SK-N-SH treated with all-trans-retinoic acid at 6 μM for 48 hours (cell line): ENCODE measurements at regions not wholly inside any gene's neighbourhood (a gene's known extent, or its start where the extent isn't known, plus 50 kb on each side); places are given as distances from the start of the nearest gene placed in this dataset.

Source experiments
- ATAC-seq: fragments of 200-7000 bp; cut with Tn5 transposase; 3 replicates; pipeline ENCODE4 v1.9.1; 2020; ENCODE audit warnings: mild to moderate bottlenecking, moderate library complexity
- BACH2 ChIP-seq: fragments of 250-450 bp; sonication (Bioruptor Pico); IDR thresholded peaks from 2 replicates; pipeline ENCODE4 v1.9.0; 2021; ENCODE audit warnings: mild to moderate bottlenecking, borderline replicate concordance
- CSDC2 ChIP-seq: fragments of 250-450 bp; sonication (Bioruptor Pico); IDR thresholded peaks from 2 replicates; pipeline ENCODE4 v1.5.0; 2020; ENCODE audit warnings: mild to moderate bottlenecking, moderate library complexity
- ESRRG ChIP-seq: fragments of 250-450 bp; sonication (Bioruptor Pico); IDR thresholded peaks from 2 replicates; pipeline ENCODE4 v1.6.1; 2021; ENCODE audit warnings: mild to moderate bottlenecking
- ISL1 ChIP-seq: fragments of 250-450 bp; sonication (Bioruptor Pico); IDR thresholded peaks from 2 replicates; pipeline ENCODE4 v2.1.2; 2022; ENCODE audit warnings: mild to moderate bottlenecking, moderate library complexity
- OSR1 ChIP-seq: fragments of 250-450 bp; sonication (Bioruptor Pico); IDR thresholded peaks from 2 replicates; pipeline ENCODE4 v1.8.0; 2022; ENCODE audit warnings: moderate library complexity, mild to moderate bottlenecking, inconsistent platforms
- RARB ChIP-seq: fragments of 250-450 bp; sonication (Bioruptor Pico); IDR thresholded peaks from 2 replicates; pipeline ENCODE4 v1.8.0; 2021; ENCODE audit warnings: mild to moderate bottlenecking, moderate library complexity
- SNAI2 ChIP-seq: fragments of 250-450 bp; sonication (Bioruptor Pico); IDR thresholded peaks from 2 replicates; pipeline ENCODE4 v1.5.0; 2020; ENCODE audit warnings: mild to moderate bottlenecking, moderate library complexity
- TCF4 ChIP-seq: fragments of 250-450 bp; sonication (Bioruptor Pico); IDR thresholded peaks from 2 replicates; pipeline ENCODE4 v1.8.0; 2021; ENCODE audit warnings: mild to moderate bottlenecking, moderate library complexity, borderline replicate concordance
- TOX ChIP-seq: fragments of 250-450 bp; sonication (Bioruptor Pico); IDR thresholded peaks from 2 replicates; pipeline ENCODE4 v1.8.0; 2021; ENCODE audit warnings: mild to moderate bottlenecking, moderate library complexity, borderline replicate concordance
- ZC3H10 ChIP-seq: fragments of 250-450 bp; sonication (Bioruptor Pico); IDR thresholded peaks from 2 replicates; pipeline ENCODE4 v1.5.1; 2021; ENCODE audit warnings: mild to moderate bottlenecking, moderate library complexity
- ZFP30 ChIP-seq: fragments of 450-650 bp; formaldehyde crosslinking; IDR thresholded peaks from 2 replicates; pipeline ENCODE4 v1.5.0; 2022; ENCODE audit warnings: mild to moderate bottlenecking, moderate library complexity
- ZNF8 ChIP-seq: fragments of 450-650 bp; formaldehyde crosslinking; IDR thresholded peaks from 2 replicates; pipeline ENCODE4 v1.5.0; 2020; ENCODE audit warnings: mild to moderate bottlenecking, moderate library complexity
- TF ChIP-seq, protein P1 (sequence below): fragments of 250-450 bp; sonication (Bioruptor Pico); IDR thresholded peaks from 2 replicates; pipeline ENCODE4 v1.5.0; 2020; ENCODE audit warnings: mild to moderate bottlenecking, moderate library complexity
- TF ChIP-seq, protein P2 (sequence below): fragments of 250-450 bp; sonication (Bioruptor Pico); IDR thresholded peaks from 2 replicates; pipeline ENCODE4 v1.8.0; 2020; ENCODE audit warnings: mild to moderate bottlenecking, moderate library complexity, borderline replicate concordance
- TF ChIP-seq, protein P3 (sequence below): fragments of 250-450 bp; sonication (Bioruptor Pico); IDR thresholded peaks from 2 replicates; pipeline ENCODE4 v1.5.1; 2021; ENCODE audit warnings: mild to moderate bottlenecking, moderate library complexity
- TF ChIP-seq, protein P4 (sequence below): fragments of 250-450 bp; sonication (Bioruptor Pico); IDR thresholded peaks from 2 replicates; pipeline ENCODE4 v1.8.0; 2021; ENCODE audit warnings: low read depth, mild to moderate bottlenecking, moderate library complexity, borderline replicate concordance
- TF ChIP-seq, protein P5 (sequence below): fragments of 250-450 bp; sonication (Bioruptor Pico); IDR thresholded peaks from 2 replicates; pipeline ENCODE4 v1.5.1; 2020; ENCODE audit warnings: low read depth, mild to moderate bottlenecking, moderate library complexity

DNA sequence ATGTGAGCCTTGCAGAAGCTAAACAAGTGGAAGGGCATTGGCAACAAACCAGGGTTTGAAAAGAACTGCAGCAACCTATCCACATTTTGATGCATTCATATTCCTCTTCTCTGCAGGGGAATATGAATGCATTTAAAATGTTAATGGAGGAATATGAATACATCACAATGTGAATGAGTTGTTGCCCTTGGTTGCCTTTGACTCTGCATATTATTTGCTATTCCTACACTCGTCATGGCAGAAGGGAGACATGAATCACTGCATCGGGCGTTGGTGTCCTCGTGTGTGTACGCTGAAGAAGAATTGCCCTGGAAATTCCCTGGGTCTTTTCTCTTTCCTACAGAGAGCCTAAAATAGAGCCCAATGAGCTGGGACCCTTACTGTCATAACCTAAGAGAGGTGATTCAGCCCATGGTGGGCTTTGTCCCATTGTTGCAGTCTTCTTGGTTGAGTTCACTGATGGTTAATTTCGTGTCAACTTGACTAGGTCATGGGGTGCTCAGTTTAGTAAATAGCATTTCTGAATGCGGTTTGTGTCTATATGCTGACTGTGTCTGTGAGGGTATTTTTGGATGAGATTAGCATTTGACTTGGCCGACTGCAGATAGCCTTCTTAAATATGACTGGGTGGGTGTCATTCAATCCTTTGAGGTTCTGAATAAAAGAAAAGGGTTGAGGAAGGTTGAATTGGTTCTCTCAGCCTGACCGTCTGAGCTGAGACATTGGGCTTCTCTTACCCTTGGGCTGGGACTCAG lies 1422.9 kb upstream of the TMEM132C start:
- TF ChIP-seq, protein P1, sequence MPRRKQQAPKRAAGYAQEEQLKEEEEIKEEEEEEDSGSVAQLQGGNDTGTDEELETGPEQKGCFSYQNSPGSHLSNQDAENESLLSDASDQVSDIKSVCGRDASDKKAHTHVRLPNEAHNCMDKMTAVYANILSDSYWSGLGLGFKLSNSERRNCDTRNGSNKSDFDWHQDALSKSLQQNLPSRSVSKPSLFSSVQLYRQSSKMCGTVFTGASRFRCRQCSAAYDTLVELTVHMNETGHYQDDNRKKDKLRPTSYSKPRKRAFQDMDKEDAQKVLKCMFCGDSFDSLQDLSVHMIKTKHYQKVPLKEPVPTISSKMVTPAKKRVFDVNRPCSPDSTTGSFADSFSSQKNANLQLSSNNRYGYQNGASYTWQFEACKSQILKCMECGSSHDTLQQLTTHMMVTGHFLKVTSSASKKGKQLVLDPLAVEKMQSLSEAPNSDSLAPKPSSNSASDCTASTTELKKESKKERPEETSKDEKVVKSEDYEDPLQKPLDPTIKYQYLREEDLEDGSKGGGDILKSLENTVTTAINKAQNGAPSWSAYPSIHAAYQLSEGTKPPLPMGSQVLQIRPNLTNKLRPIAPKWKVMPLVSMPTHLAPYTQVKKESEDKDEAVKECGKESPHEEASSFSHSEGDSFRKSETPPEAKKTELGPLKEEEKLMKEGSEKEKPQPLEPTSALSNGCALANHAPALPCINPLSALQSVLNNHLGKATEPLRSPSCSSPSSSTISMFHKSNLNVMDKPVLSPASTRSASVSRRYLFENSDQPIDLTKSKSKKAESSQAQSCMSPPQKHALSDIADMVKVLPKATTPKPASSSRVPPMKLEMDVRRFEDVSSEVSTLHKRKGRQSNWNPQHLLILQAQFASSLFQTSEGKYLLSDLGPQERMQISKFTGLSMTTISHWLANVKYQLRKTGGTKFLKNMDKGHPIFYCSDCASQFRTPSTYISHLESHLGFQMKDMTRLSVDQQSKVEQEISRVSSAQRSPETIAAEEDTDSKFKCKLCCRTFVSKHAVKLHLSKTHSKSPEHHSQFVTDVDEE = no peak
- TF ChIP-seq ZNF8 (CRISPR knock-in tag) (no peak), ZFP30 (CRISPR knock-in tag) (no peak), TOX (no peak), BACH2 (CRISPR knock-in tag) (no peak), ESRRG (CRISPR knock-in tag) (no peak), RARB (CRISPR knock-in tag) (no peak), SNAI2 (no peak), ISL1 (no peak), ZC3H10 (no peak)
- TF ChIP-seq, protein P2, sequence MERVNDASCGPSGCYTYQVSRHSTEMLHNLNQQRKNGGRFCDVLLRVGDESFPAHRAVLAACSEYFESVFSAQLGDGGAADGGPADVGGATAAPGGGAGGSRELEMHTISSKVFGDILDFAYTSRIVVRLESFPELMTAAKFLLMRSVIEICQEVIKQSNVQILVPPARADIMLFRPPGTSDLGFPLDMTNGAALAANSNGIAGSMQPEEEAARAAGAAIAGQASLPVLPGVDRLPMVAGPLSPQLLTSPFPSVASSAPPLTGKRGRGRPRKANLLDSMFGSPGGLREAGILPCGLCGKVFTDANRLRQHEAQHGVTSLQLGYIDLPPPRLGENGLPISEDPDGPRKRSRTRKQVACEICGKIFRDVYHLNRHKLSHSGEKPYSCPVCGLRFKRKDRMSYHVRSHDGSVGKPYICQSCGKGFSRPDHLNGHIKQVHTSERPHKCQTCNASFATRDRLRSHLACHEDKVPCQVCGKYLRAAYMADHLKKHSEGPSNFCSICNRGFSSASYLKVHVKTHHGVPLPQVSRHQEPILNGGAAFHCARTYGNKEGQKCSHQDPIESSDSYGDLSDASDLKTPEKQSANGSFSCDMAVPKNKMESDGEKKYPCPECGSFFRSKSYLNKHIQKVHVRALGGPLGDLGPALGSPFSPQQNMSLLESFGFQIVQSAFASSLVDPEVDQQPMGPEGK (CRISPR knock-in tag) = no peak
- TF ChIP-seq, protein P3, sequence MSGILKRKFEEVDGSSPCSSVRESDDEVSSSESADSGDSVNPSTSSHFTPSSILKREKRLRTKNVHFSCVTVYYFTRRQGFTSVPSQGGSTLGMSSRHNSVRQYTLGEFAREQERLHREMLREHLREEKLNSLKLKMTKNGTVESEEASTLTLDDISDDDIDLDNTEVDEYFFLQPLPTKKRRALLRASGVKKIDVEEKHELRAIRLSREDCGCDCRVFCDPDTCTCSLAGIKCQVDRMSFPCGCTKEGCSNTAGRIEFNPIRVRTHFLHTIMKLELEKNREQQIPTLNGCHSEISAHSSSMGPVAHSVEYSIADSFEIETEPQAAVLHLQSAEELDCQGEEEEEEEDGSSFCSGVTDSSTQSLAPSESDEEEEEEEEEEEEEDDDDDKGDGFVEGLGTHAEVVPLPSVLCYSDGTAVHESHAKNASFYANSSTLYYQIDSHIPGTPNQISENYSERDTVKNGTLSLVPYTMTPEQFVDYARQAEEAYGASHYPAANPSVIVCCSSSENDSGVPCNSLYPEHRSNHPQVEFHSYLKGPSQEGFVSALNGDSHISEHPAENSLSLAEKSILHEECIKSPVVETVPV (CRISPR knock-in tag) = no peak
- TF ChIP-seq, protein P4, sequence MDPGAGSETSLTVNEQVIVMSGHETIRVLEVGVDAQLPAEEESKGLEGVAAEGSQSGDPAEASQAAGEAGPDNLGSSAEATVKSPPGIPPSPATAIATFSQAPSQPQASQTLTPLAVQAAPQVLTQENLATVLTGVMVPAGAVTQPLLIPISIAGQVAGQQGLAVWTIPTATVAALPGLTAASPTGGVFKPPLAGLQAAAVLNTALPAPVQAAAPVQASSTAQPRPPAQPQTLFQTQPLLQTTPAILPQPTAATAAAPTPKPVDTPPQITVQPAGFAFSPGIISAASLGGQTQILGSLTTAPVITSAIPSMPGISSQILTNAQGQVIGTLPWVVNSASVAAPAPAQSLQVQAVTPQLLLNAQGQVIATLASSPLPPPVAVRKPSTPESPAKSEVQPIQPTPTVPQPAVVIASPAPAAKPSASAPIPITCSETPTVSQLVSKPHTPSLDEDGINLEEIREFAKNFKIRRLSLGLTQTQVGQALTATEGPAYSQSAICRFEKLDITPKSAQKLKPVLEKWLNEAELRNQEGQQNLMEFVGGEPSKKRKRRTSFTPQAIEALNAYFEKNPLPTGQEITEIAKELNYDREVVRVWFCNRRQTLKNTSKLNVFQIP (CRISPR knock-in tag) = no peak
- no peak for ATAC-seq

DNA sequence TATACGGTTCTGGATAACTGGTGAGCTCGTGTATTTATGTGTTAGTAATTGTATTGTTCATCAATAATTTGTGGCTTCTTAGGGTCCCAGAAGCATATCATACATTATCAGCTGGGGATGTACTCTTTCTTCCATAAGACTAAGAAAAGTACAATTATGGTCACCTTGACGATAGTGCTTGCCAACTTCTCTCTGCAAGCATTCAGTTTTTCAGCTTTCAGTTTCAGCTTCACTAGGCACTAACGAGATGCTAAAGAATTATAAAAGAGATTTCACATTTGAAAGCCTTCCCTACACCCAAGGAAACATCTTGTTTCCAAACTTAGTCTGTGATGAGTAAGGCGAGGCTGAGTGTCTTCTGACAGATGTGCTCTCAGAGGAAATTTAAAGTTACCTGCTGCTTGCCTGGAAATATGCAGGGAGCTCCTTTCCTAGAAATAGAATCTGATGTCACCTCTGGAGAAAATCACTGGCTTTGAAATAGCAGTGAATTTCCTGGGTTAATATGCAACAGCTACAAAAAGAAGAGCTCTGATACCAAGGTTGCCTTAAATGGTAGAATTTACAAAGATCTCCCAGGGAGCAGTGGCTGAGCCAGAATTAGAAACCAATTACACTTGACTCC lies 1419.9 kb upstream of the TMEM132C start:
- ATAC-seq = no peak
- TF ChIP-seq, protein P2 (CRISPR knock-in tag) = no peak
- TF ChIP-seq TCF4 (CRISPR knock-in tag) (no peak), CSDC2 (CRISPR knock-in tag) (no peak), ISL1 (no peak), ZC3H10 (no peak), RARB (CRISPR knock-in tag) (no peak), OSR1 (no peak), ZFP30 (CRISPR knock-in tag) (no peak)
- TF ChIP-seq, protein P5, sequence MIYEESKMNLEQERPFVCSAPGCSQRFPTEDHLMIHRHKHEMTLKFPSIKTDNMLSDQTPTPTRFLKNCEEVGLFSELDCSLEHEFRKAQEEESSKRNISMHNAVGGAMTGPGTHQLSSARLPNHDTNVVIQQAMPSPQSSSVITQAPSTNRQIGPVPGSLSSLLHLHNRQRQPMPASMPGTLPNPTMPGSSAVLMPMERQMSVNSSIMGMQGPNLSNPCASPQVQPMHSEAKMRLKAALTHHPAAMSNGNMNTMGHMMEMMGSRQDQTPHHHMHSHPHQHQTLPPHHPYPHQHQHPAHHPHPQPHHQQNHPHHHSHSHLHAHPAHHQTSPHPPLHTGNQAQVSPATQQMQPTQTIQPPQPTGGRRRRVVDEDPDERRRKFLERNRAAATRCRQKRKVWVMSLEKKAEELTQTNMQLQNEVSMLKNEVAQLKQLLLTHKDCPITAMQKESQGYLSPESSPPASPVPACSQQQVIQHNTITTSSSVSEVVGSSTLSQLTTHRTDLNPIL (CRISPR knock-in tag) = no peak
- TF ChIP-seq, protein P3 (CRISPR knock-in tag) = no peak
